KMS-11 (cell line): ENCODE measurements at regions not wholly inside any gene's neighbourhood (a gene's known extent, or its start where the extent isn't known, plus 50 kb on each side); places are given as distances from the start of the nearest gene placed in this dataset.

Experiments used
- H2AFZ ChIP-seq: fragments of 200-600 bp; sonication (generic); 2 replicates; pipeline ENCODE4 v1.6.1; 2016; ENCODE audit warnings: antibody characterized with exemption, mixed run types, low read depth
- H3K27ac ChIP-seq: fragments of 200-600 bp; sonication (generic); 2 replicates; pipeline ENCODE4 v1.6.1; 2016; ENCODE audit warnings: mild to moderate bottlenecking, mixed run types
- H3K27me3 ChIP-seq: fragments of 200-600 bp; sonication (generic); 2 replicates; pipeline ENCODE4 v1.6.1; 2017; ENCODE audit warnings: mild to moderate bottlenecking, low read depth, mixed run types, moderate library complexity; ENCODE audit not compliant: insufficient read depth
- H3K36me3 ChIP-seq: fragments of 200-600 bp; sonication (generic); 2 replicates; pipeline ENCODE4 v1.6.1; 2017; ENCODE audit warnings: mild to moderate bottlenecking, mixed run types; ENCODE audit not compliant: insufficient read depth
- H3K4me1 ChIP-seq: fragments of 200-600 bp; sonication (generic); 2 replicates; pipeline ENCODE4 v1.6.1; 2016; ENCODE audit warnings: mild to moderate bottlenecking, low read depth, mixed run types; ENCODE audit not compliant: poor library complexity, severe bottlenecking
- H3K4me2 ChIP-seq: fragments of 200-600 bp; sonication (generic); 2 replicates; pipeline ENCODE4 v1.7.0; 2016; ENCODE audit warnings: mild to moderate bottlenecking, mixed run types
- H3K4me3 ChIP-seq: fragments of 200-600 bp; sonication (generic); IDR thresholded peaks from 2 replicates; pipeline ENCODE4 v1.6.1; 2017; ENCODE audit warnings: low read depth, low read length, mixed read lengths; ENCODE audit not compliant: insufficient read depth
- H3K79me2 ChIP-seq: fragments of 200-600 bp; sonication (generic); 2 replicates; pipeline ENCODE4 v1.6.1; 2016; ENCODE audit warnings: low read depth, mixed run types; ENCODE audit not compliant: insufficient read depth
- H3K9ac ChIP-seq: fragments of 200-600 bp; sonication (generic); 2 replicates; pipeline ENCODE4 v1.6.1; 2016; ENCODE audit warnings: mild to moderate bottlenecking, mixed run types
- H4K20me1 ChIP-seq: fragments of 200-600 bp; sonication (generic); 2 replicates; pipeline ENCODE4 v1.6.1; 2016; ENCODE audit warnings: mild to moderate bottlenecking, mixed run types; ENCODE audit not compliant: insufficient read depth
- TF ChIP-seq, protein P1 (sequence below): fragments of 200-600 bp; sonication (generic); conservative IDR thresholded peaks from 2 replicates; pipeline ENCODE4 v1.6.1; 2017; ENCODE audit warnings: low read depth, mild to moderate bottlenecking, antibody characterized with exemption, low read length, moderate library complexity, mixed read lengths

DNA sequence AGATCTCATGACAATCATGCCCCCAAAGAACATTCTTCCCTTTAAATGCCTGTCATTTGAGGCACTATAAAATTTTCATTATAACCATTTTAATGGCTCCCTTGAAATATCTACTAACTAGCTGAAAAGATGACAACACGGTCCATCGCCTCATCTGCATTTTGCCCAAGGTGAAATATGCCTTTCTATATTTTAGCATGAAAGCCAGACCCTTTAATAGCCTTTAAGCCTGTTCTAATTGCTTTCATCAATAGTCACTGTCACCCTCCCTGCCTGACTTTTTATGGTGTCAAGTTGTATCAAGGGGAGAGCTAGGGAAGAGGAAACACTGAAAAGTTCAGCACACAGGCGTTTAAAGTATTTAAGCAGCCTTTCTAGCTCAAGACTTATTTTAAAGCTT is 144.1 kb upstream of the PRICKLE2 start:
- no peak overlapping the region for H2AFZ ChIP-seq
- H3K4me3 ChIP-seq = no peak overlapping the region
- no peaks in the 10 kb centered on the region for H4K20me1 ChIP-seq
- no peaks in the 10 kb centered on the region for H3K36me3 ChIP-seq
- TF ChIP-seq, protein P1, sequence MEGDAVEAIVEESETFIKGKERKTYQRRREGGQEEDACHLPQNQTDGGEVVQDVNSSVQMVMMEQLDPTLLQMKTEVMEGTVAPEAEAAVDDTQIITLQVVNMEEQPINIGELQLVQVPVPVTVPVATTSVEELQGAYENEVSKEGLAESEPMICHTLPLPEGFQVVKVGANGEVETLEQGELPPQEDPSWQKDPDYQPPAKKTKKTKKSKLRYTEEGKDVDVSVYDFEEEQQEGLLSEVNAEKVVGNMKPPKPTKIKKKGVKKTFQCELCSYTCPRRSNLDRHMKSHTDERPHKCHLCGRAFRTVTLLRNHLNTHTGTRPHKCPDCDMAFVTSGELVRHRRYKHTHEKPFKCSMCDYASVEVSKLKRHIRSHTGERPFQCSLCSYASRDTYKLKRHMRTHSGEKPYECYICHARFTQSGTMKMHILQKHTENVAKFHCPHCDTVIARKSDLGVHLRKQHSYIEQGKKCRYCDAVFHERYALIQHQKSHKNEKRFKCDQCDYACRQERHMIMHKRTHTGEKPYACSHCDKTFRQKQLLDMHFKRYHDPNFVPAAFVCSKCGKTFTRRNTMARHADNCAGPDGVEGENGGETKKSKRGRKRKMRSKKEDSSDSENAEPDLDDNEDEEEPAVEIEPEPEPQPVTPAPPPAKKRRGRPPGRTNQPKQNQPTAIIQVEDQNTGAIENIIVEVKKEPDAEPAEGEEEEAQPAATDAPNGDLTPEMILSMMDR = no peak
- no peak overlapping the region for H3K4me2 ChIP-seq
- H3K79me2 ChIP-seq = no peaks in the 10 kb centered on the region
- H3K27me3 ChIP-seq = no peaks in the 10 kb centered on the region
- no peaks in the 10 kb centered on the region for H3K4me1 ChIP-seq
- H3K27ac ChIP-seq = no peak overlapping the region
- no peak overlapping the region for H3K9ac ChIP-seq

DNA sequence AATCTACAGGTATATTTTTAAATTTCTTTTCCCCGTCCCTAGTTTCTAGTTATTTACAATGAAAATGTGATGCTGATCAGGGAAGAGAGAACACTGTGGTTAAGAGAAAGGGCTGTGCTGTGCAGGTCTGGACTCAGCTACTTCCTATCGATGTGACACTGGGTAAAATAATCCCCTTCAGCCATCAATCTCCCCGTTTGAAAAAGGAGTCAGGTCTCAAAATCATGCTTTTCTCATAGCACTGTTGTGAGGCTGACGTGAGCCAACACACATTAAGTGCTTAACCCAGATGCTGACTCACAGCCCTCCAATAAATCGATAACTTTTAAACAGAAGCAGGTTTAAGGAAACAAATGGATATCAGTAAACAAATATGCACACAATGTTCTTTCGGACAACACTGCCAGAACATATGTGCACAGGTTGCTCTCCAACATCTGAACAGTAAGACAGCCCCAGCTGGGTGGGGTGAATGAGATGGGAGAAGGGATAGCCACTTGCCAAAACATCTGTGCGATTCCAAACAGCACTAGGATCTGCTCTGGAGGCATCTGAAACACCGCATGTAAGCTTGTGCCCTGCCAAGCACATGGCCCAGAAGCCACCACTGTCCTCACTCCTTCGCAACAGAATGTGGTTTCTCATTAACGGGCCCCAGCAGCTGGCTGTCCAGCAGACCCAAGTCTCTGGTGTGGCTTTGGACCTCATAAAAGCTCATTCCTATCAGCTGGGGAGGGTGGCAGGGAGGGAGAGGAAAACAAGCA is 143.2 kb upstream of the PRICKLE2 start:
- no peak overlapping the region for H2AFZ ChIP-seq
- H3K36me3 ChIP-seq = no peaks in the 10 kb centered on the region
- no peak overlapping the region for H3K4me2 ChIP-seq
- H4K20me1 ChIP-seq = no peaks in the 10 kb centered on the region
- H3K4me1 ChIP-seq = no peaks in the 10 kb centered on the region
- TF ChIP-seq, protein P1 = no peak
- H3K79me2 ChIP-seq = no peaks in the 10 kb centered on the region
- H3K27me3 ChIP-seq = no peaks in the 10 kb centered on the region
- no peak overlapping the region for H3K27ac ChIP-seq
- no peak overlapping the region for H3K9ac ChIP-seq
- H3K4me3 ChIP-seq = no peak overlapping the region

DNA sequence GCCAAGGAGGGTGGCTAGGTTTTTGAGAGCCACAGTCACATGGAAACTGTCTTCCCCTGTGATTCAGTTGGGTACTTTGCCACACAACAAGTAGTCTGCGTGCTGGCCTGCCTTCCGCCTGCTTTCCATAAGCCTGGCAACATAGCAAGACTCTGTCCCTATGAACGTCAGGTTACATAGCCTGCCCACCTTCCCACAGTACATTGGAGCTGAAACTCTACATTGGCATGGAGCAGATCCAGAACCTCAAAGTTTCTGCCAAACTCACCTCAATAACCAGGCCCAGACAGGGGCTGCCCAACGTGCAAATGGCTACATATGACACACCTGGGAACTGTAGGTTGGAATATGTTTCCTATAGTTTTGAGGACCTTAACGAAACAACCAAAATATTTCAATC is 140.6 kb upstream of the PRICKLE2 start:
- no peak overlapping the region for H3K27ac ChIP-seq
- no peak overlapping the region for H3K9ac ChIP-seq
- no peaks in the 10 kb centered on the region for H3K36me3 ChIP-seq
- H3K4me3 ChIP-seq = no peak overlapping the region
- H3K4me2 ChIP-seq = no peak overlapping the region
- H3K4me1 ChIP-seq = no peaks in the 10 kb centered on the region
- no peak overlapping the region for H2AFZ ChIP-seq
- no peaks in the 10 kb centered on the region for H3K79me2 ChIP-seq
- TF ChIP-seq, protein P1 = no peak
- no peaks in the 10 kb centered on the region for H3K27me3 ChIP-seq
- no peaks in the 10 kb centered on the region for H4K20me1 ChIP-seq

DNA sequence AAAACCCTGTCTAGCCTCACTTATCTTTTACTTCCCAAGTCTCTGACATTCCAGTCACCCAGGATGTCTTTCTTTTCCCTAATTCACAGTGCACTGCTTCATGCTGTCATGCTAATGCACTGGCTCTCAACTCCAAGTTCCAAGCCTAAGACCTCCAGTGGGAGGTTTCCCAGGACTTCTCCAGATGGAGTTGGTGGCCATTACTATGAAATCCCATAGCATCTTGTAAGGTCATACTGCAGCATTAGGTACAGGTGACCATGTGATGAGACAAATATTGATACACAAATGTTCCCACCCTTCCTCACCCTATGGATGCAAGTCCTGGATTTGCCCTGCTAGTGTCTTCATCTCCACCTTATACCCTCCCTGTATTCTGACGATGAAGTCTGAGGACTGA is 138.6 kb upstream of the PRICKLE2 start:
- H3K4me3 ChIP-seq = no peak overlapping the region
- no peaks in the 10 kb centered on the region for H3K27me3 ChIP-seq
- TF ChIP-seq, protein P1 = no peak
- H2AFZ ChIP-seq = no peak overlapping the region
- no peaks in the 10 kb centered on the region for H3K36me3 ChIP-seq
- peaks cover 12% of the 10 kb centered on the region for H3K4me1 ChIP-seq
- H4K20me1 ChIP-seq = no peaks in the 10 kb centered on the region
- no peak overlapping the region for H3K4me2 ChIP-seq
- no peaks in the 10 kb centered on the region for H3K79me2 ChIP-seq
- H3K9ac ChIP-seq = no peak overlapping the region
- H3K27ac ChIP-seq = no peak overlapping the region
